GM18502 (cell line): ENCODE measurements at regions not wholly inside any gene's neighbourhood (a gene's known extent, or its start where the extent isn't known, plus 50 kb on each side); places are given as distances from the start of the nearest gene placed in this dataset.
"Not testable (repeated sequence)": the region's sequence is repeated elsewhere in the genome, so short reads cannot be mapped to it uniquely, and the experiment has no call there.

Experiments
- ATAC-seq: cut with Tn5 transposase; IDR thresholded peaks from one replicate; pipeline ENCODE4 v1.9.1; 2021; ENCODE audit warnings: mild to moderate bottlenecking; ENCODE audit not compliant: unreplicated experiment, poor library complexity

GRCh38 chr20:60095456-60095855, 137.2 kb downstream of the CDH26 start:
- ATAC-seq = no peak

GRCh38 chr20:60096166-60096565, 137.9 kb downstream of the CDH26 start:
- ATAC-seq = no peak

GRCh38 chr20:60097285-60097684, 139.1 kb downstream of the CDH26 start:
- ATAC-seq = no peak

GRCh38 chr20:60100780-60101179, 142.6 kb downstream of the CDH26 start:
- ATAC-seq = no peak

- ATAC-seq = no peak
These were observed 143.1 kb downstream of the CDH26 start for GRCh38 chr20:60101201-60101890.

- no peak for ATAC-seq
These were observed 143.7 kb downstream of the CDH26 start for GRCh38 chr20:60101891-60102281.

GRCh38 chr20:60102665-60103210, 144.5 kb downstream of the CDH26 start:
- no peak for ATAC-seq

GRCh38 chr20:60104993-60105803, 147.0 kb downstream of the CDH26 start:
- ATAC-seq = no peak

GRCh38 chr20:60106186-60106585, 148.0 kb downstream of the CDH26 start:
- not testable (repeated sequence) for ATAC-seq

- ATAC-seq = no peak
These were observed 149.6 kb downstream of the CDH26 start for GRCh38 chr20:60107621-60108390.

- ATAC-seq = no peak
These were observed 150.2 kb downstream of the CDH26 start for GRCh38 chr20:60108397-60108796.

GRCh38 chr20:60113024-60113724, 155.0 kb downstream of the CDH26 start:
- ATAC-seq = no peak

GRCh38 chr20:60113771-60114170, 155.5 kb downstream of the CDH26 start:
- ATAC-seq = no peak

- no peak for ATAC-seq
These were observed 157.2 kb downstream of the CDH26 start for GRCh38 chr20:60115451-60115850.

- no peak for ATAC-seq
These were observed 158.1 kb downstream of the CDH26 start for GRCh38 chr20:60116128-60116909.

- no peak for ATAC-seq
These were observed 158.8 kb downstream of the CDH26 start for GRCh38 chr20:60117065-60117464.

GRCh38 chr20:60121903-60122302, 163.7 kb downstream of the CDH26 start:
- ATAC-seq = no peak

GRCh38 chr20:60122671-60123070, 164.4 kb downstream of the CDH26 start:
- ATAC-seq = no peak

- ATAC-seq = no peak
These were observed 164.9 kb downstream of the CDH26 start for GRCh38 chr20:60123096-60123495.
